Esophagus squamous epithelium (tissue), 5 donors: ENCODE measurements at regions not wholly inside any gene's neighbourhood (a gene's known extent, or its start where the extent isn't known, plus 50 kb on each side); places are given as distances from the start of the nearest gene placed in this dataset.

Source experiments
- DNase-seq: peaks from one replicate; lab custom pipeline; 2025; lab: John Stamatoyannopoulos, UW
- H3K27ac ChIP-seq, 4 donors: fragments of 200-600 bp; sonication (generic); one replicate each; pipeline ENCODE4 v1.5.1; 2016 to 2019; ENCODE audit warnings: mild to moderate bottlenecking in 1 of 4
- H3K27me3 ChIP-seq, 4 donors: fragments of 200-600 bp; sonication (generic); 1 replicate in 3 of 4; 2 replicates in 1 of 4; pipeline versions ENCODE4 v1.5.1 to v1.6.0; 2017 to 2021; ENCODE audit warnings: antibody characterized with exemption in 1 of 4
- H3K36me3 ChIP-seq, 3 donors: fragments of 200-600 bp; sonication (generic); one replicate each; pipeline ENCODE4 v1.5.1; 2016 to 2019
- H3K4me1 ChIP-seq, 3 donors: fragments of 200-600 bp; sonication (generic); one replicate each; pipeline ENCODE4 v1.5.1; 2017 to 2019
- H3K4me3 ChIP-seq, 4 donors: fragments of 200-600 bp; sonication (generic); 1 replicate in 3 of 4; 2 replicates in 1 of 4; pipeline ENCODE4 v1.5.1; 2016 to 2019; ENCODE audit warnings: mild to moderate bottlenecking in 2 of 4, moderate library complexity in 1 of 4
- H3K9me3 ChIP-seq, 3 donors: fragments of 200-600 bp; sonication (generic); one replicate each; pipeline ENCODE4 v1.5.1; 2016 to 2019
- POLR2A ChIP-seq, 4 donors: fragments of 450-650 bp; IDR thresholded peaks; one replicate each; pipeline ENCODE4 v1.6.1; 2017; ENCODE audit warnings: antibody characterized with exemption in 4 of 4, mild to moderate bottlenecking in 4 of 4, moderate library complexity in 3 of 4
- WGBS, 2 donors: methylation state at CpG; one replicate each; pipeline ENCODE4 v1.1.5; 2018; 5-methylcytosine and 5-hydroxymethylcytosine counted together
- intact Hi-C: fragments of 100-400 bp; cut with DNase I; formaldehyde crosslinking; loops from one replicate; pipeline ENCODE4 v1.15.0; 2022
- TF ChIP-seq, protein P1 (sequence below), 6 experiments: fragments of 450-650 bp in 4 of 6; fragments of 200-600 bp in 2 of 6; sonication (generic) in 2 of 6; IDR thresholded peaks; one replicate each; pipeline ENCODE4 v1.5.1; 2016 to 2019; ENCODE audit warnings: antibody characterized with exemption in 6 of 6, mild to moderate bottlenecking in 4 of 6, moderate library complexity in 4 of 6
- donor health status: DM: yes; HTN: yes; CAD: no.

DNA sequence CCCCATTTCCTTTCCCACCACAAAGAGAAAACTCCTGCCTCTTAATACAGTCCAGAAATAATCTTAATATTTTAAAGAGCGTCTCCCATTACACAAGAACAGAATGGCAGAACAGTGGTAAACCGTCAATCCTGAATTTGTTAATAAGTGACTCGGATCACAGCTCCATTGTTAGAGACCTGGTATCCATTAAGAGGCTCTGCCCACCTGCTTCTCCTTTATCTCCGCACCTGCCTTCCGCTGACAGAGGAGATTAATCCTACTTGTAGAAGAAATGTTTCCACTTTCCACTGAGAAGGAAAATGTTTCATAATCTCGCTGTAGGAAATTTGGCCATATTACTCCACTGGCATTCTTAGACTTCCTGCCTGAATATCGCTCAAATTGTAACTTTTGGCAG lies 1493.2 kb downstream of the MAT2B start:
- no peaks in the 10 kb centered on the region for H3K36me3 ChIP-seq
- H3K27me3 ChIP-seq: no peaks in the 10 kb centered on the region
- H3K9me3 ChIP-seq: no peaks in the 10 kb centered on the region
- no peaks in the 10 kb centered on the region for H3K4me1 ChIP-seq
- H3K27ac ChIP-seq: no peak overlapping the region
- 73 to 88% methylated on average over 7 of the region's 7 CpGs for WGBS, 2 donors
- intact Hi-C loops: no loop called here
- TF ChIP-seq, protein P1, sequence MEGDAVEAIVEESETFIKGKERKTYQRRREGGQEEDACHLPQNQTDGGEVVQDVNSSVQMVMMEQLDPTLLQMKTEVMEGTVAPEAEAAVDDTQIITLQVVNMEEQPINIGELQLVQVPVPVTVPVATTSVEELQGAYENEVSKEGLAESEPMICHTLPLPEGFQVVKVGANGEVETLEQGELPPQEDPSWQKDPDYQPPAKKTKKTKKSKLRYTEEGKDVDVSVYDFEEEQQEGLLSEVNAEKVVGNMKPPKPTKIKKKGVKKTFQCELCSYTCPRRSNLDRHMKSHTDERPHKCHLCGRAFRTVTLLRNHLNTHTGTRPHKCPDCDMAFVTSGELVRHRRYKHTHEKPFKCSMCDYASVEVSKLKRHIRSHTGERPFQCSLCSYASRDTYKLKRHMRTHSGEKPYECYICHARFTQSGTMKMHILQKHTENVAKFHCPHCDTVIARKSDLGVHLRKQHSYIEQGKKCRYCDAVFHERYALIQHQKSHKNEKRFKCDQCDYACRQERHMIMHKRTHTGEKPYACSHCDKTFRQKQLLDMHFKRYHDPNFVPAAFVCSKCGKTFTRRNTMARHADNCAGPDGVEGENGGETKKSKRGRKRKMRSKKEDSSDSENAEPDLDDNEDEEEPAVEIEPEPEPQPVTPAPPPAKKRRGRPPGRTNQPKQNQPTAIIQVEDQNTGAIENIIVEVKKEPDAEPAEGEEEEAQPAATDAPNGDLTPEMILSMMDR (IDR thresholded peaks at IDR 0.05): no peak
- no peak for TF ChIP-seq POLR2A (IDR thresholded peaks at IDR 0.05)
- no peak for DNase-seq
- H3K4me3 ChIP-seq: no peak overlapping the region

GRCh38 chr5:165000479-165001190 lies 1495.2 kb downstream of the MAT2B start:
- intact Hi-C loops: no loop called here
- Histone ChIP-seq H3K27ac (no peak overlapping the region), H3K4me1 (no peaks in the 10 kb centered on the region), H3K9me3 (no peaks in the 10 kb centered on the region), H3K27me3 (no peaks in the 10 kb centered on the region), H3K4me3 (no peak overlapping the region), H3K36me3 (no peaks in the 10 kb centered on the region)
- TF ChIP-seq, protein P1 (IDR thresholded peaks at IDR 0.05): no peak
- TF ChIP-seq POLR2A (IDR thresholded peaks at IDR 0.05): no peak
- WGBS, 2 donors: 65 to 69% methylated on average over 5 of the region's 5 CpGs
- no peak for DNase-seq

DNA sequence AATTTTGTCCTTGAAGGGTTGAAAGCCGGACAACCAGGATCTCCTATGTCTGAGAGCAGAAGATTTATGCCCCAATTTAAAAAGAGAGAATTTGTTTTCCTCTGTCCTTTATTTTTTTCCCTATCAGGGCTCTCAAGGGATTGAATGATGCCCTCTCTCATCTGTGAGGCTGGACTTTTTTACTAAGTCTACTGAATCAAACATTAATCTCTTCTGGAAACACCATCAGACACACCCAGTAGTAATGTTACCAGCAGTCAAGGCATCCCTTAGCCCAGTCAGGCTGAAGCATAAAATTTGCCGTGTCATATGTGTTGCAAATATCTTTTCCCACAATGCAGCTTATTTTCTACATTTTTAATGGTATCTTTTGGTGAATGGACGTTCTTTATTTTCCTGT lies 1497.9 kb downstream of the MAT2B start:
- H3K27me3 ChIP-seq: no peaks in the 10 kb centered on the region
- no peak overlapping the region for H3K4me3 ChIP-seq
- intact Hi-C loops: no loop called here
- WGBS, 2 donors: 60 to 65% methylated on average over 3 of the region's 3 CpGs
- H3K9me3 ChIP-seq: no peaks in the 10 kb centered on the region
- no peak overlapping the region for H3K27ac ChIP-seq
- no peaks in the 10 kb centered on the region for H3K36me3 ChIP-seq
- TF ChIP-seq POLR2A (IDR thresholded peaks at IDR 0.05): no peak
- TF ChIP-seq, protein P1 (IDR thresholded peaks at IDR 0.05): no peak
- DNase-seq: no peak
- no peaks in the 10 kb centered on the region for H3K4me1 ChIP-seq

- intact Hi-C loops: no loop called here
- Histone ChIP-seq H3K27ac (no peak overlapping the region), H3K4me3 (no peak overlapping the region), H3K27me3 (no peaks in the 10 kb centered on the region), H3K4me1 (no peaks in the 10 kb centered on the region), H3K9me3 (no peaks in the 10 kb centered on the region), H3K36me3 (no peaks in the 10 kb centered on the region)
- 83 to 85% methylated on average over 2 of the region's 2 CpGs for WGBS, 2 donors
- TF ChIP-seq, protein P1 (IDR thresholded peaks at IDR 0.05): no peak
- no peak for TF ChIP-seq POLR2A (IDR thresholded peaks at IDR 0.05)
- DNase-seq: no peak
Measured at GRCh38 chr5:165004175-165004574, 1498.8 kb downstream of the MAT2B start.

GRCh38 chr5:165014439-165014838 lies 1509.0 kb downstream of the MAT2B start:
- 72 to 80% methylated on average over 5 of the region's 5 CpGs for WGBS, 2 donors
- intact Hi-C loops: no loop called here
- Histone ChIP-seq H3K36me3 (no peaks in the 10 kb centered on the region), H3K27ac (no peak overlapping the region), H3K4me3 (no peak overlapping the region), H3K27me3 (no peaks in the 10 kb centered on the region), H3K9me3 (no peaks in the 10 kb centered on the region), H3K4me1 (no peaks in the 10 kb centered on the region)
- TF ChIP-seq POLR2A (IDR thresholded peaks at IDR 0.05): no peak
- TF ChIP-seq, protein P1 (IDR thresholded peaks at IDR 0.05): no peak
- DNase-seq: no peak
